ENCODE measurements at regions not wholly inside any gene's neighbourhood (a gene's known extent, or its start where the extent isn't known, plus 50 kb on each side); places are given as distances from the start of the nearest gene placed in this dataset.
"Not testable (repeated sequence)": the region's sequence is repeated elsewhere in the genome, so short reads cannot be mapped to it uniquely, and the experiment has no call there.

DNA sequence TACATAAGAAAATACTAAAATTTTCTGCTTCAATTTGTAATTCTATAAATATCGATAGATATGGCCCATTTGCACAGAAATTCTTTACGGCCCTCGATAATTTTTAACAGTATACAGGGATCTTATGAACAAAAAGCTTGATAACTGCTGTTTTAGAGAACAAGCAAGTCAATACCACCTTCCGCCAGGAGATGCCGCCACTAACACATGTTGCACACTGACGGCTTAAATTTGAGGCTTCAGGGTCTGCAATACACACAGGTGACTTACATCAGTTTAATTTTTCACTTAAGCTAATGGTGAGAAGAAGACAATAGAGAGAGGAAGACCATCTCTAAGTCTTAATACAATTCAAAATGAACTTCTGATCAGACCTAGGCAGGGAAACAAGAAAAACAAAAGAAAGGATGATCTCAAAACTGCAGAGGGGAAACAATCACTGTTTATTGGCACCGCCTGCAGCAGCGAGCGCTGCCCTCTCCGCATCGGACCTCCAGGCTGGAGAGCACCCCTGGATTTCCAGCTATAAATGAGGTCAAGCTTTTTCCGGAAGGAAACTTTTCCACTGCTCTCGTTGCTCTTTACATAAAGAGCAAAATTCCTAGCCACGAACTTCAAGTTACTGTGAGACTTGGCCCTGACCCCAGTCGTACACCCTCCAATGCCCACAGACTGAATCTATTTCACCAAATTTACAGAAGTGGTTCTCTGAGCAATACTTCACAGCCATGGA lies 53.9 kb downstream of the OTOR start:
- DNase-seq, result peak; percentile 77

DNA sequence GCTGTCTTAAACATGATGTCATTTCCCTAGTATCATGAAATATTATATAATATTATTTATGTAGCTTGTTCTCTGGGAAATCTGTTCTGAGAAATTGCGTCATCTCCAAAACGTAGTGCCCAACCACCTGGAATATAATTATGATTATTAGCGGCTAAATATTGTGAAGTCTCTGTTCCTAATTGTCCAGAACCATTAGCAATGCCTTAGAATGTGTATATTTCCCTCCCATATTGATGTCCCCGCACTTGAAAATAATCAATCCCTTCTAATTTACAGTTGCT lies 54.4 kb downstream of the OTOR start:
- no peak for DNase-seq

DNA sequence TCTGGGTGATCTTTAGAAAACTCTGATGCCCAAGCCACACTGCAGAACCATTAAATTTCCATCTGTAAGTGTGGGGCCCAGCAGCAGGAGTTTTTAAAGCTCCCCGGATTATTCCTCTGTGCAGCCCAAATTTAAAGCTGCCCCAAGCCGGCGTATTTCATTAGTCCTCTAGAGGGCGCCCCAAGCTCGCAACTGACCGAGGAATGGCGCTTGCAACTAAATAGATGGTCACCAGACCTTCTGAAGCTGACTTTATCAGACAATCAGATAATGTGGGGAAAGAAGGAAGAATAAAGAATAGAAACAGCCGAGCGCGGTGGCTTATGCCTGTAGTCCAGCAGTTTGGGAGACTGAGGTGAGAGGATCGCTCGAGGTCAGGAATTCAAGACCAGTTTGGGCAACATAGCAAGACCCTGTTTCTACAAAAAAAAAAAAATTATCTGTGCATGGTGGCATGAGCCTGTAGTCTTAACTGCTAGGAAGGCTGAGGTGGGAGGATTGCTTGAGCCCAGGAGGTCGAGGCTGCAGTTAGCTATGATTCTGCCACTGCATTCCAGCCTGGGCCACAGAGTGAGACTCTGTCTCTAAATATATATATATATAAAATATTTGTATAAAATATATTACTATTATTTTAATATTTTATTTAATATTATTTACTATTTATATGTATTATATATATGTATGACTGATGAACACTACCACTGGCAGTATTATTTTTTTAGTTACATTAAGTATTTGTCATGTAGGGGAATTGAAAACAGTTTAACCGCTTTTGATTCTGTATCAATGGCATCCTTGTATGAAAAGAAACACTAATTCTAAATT lies 56.0 kb downstream of the OTOR start:
- peak; percentile 59 for DNase-seq

DNA sequence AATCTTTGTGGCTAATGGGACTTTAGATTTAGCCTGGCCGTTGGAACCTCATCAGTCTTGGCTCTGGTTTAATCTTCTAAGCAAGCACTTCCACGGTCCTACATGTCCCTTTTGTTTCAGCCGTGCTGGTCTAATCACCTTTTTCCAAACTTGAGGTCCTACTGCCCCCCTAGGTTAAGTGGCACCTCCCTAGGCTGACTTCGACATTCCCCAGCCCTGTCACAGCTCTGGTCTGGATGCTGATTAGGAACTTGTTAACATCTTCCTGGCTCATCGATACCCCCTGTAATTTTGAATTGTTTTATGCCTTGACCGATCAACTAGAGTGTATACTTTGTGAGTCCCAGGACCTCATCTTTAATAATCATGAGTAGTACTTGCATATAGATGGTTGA lies 56.6 kb downstream of the OTOR start:
- no peak for DNase-seq

DNA sequence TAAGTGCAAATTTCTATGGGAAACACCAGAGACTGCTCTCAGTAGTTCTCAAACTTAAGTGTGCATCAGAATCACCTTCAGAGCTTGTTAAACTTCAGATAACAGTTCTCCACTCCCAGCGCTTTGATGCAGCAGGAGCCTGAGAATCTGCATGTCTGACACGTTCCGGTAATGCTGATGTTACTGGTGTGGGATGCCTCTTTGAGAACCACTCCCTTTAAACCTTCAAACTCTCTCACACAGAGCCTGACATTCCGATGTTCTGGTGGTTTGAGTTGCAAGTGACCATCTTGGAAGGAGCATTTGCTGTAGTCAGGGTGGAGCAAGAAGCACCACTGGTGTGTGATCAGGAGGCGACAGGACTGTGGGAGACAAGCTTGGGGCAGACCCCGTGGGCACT lies 57.9 kb downstream of the OTOR start:
- DNase-seq, result no peak

DNA sequence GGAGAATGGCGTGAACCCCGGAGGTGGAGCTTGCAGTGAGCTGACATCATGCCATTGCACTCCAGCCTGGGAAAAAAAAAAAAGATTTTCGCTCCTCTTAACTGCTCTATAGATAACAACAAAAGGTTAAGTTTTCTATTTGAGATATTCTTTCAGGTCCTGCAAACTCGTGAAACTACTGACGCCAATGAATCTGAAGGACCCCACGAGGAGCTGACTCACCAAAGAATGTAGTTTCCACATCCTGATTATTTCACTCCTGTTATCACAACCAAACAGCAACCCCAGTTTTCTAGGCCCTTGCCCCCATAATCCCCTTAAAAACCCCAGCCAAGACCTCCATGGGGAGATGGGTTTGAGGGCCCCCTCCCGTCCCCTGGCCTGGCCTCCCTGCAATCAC lies 58.7 kb downstream of the OTOR start:
- DNase-seq, result no peak

DNA sequence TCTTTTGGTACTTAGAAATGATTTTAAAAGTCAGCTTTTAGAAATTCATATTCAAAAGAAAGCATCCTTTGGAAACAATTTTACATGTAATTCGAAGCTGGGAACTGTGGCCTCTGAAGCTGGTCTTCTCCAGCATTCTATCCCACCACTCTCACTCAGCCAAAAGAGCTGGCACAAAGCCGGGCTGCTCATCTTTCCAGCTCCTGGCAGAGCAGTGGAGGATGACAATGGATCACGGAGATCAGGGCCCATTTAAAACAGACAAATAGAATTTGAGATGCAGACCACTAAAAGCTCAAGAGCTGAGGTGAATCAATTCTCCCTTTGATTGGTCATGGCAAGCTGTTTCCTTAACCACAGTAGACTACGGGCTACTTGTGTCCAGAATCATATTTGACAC lies 60.6 kb downstream of the OTOR start:
- DNase-seq, result no peak

DNA sequence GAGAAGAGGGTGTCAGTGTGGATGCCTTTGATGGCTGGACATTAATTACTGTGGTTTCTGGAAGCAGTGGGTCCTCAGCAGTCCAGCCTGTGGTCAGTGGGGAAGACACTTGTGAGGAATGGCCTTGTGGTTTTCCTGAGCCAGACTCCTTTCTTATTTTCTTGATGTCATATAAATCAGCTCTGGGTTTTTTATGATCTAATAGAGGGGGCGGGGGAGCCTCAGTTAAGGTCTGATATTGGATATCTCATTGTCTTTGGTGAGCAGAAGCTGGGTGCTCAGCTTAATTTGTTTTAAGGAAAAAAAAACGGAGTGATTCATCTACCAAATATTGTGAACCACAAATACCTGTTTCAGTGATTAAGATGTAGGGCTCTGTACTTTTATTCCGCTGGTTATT lies 62.1 kb downstream of the OTOR start:
- DNase-seq, result no peak

DNA sequence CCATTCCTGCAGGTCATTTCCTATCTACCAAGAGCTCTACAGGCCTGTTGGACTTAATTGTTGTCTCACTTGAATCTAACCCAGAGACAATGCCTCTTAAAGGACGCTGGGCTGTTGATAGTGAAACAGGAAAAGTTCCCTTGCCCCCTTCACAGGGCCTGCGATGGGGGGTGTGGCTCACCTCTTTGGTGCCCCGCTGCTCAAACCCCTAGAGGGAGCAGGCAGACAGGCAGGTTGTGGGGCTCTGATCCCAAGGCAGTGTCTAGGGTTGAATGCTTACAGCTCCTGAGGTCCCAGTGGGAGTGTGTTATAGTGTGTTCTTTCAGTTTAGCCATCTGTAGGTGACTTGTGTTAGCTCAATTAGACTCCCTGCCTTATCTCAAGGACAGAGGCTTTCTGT lies 68.0 kb downstream of the OTOR start:
- no peak for DNase-seq

DNA sequence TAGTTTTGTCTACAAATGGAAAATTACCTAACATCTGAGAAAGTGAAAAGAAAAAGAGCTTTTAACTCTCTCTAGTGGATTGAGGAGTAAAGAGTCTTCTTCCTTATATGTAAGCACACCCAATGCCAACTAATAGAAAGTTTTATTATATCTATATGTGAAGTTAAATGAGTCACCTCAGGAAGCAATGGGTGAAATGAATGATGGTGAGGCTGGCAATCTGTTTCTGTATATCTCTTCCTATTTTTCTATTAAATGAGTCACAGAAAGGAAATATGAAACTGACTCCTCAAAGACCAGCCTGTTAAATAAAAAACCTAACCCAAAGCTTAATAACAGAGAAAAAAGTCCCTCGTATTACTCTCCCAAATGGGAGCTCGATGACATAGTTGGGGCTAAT lies 71.3 kb downstream of the OTOR start:
- DNase-seq, result no peak

DNA sequence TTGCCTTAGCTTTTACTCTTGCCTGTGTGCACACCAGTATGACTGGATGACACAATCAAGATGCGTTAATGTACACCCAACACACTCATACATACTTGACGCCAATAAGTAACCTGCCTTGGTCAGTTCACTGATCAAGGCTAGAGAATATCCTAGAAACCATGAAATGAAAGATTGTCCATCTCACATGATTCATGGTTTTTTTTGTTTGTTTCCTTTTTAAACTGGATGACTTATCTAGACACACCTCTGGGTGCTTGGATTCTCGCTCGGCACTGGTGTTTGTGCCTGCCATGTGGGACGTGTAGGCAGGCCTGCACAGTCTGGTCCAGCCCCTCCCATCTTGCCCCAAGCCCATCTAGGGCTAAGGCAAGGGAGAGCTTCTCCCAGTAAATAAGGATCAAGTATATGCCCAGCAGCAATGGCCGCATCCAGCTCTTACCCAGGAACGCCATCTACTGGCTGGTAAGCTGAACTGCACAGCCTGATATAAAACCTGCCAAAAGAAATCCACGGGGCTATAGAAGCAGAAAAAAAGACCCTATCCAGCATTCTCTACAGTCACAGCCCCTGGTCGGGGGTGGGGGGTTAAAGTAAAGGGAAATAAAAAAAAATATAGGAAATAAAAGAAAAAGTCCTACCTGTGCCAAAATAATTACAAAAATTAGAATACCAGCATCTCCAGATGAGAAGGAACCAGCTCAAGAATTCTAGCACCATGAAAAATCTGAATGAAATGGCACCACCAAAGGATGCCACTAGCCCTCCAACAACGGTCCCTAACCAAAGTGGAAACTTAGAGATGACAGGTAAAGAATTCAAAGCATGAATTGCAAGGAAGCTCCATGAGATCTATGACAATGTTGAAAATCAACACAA lies 73.3 kb downstream of the OTOR start:
- DNase-seq, result peak; percentile 66

DNA sequence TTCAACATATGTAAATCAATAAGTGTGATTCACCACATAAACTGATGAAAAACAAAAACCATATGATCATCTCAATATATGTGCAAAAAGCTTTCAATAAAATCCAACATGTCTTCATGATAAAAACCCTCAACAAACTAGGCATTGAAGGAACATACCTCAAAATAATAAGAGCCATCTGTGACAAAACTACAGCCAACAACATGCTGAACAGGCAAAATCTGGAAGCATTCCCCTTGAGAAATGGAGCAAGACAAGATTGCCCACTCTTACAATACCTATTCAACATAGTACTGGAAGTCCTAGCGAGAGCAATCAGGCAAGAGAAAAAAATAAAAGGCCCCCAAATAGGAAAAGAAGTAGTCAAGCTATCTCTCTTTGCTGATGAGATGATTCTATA lies 76.5 kb downstream of the OTOR start:
- no peak for DNase-seq

DNA sequence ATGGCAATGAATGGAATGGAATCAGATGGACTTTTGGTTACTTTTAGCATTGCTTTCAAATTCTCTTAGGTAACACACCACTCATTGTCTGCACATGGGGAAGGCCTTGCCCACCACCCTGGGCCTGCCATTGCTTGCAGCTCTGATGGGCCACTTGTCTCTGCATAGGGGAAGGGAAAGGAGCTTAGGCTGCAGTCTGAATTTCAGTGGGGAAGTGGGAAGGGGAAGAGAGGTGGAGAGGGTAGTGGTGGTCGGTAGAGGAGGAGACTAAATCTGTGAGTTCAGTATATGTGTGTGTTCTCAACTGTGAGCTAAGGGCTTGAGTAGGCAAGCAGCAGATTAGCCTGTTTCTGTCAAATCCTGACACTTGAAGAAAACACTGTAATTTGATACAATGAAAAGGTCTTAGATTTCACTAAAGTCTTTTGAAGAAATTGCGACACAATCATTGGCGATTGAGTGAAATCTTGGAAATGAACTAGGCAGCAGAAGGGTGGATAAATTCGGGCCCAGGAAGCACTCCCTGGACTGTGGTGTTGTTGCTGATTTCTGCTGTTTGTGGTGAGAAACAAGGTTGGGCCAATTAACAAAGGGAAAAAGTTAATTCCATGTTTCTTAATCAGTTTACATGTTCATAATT lies 80.6 kb downstream of the OTOR start:
- no peak for DNase-seq

DNA sequence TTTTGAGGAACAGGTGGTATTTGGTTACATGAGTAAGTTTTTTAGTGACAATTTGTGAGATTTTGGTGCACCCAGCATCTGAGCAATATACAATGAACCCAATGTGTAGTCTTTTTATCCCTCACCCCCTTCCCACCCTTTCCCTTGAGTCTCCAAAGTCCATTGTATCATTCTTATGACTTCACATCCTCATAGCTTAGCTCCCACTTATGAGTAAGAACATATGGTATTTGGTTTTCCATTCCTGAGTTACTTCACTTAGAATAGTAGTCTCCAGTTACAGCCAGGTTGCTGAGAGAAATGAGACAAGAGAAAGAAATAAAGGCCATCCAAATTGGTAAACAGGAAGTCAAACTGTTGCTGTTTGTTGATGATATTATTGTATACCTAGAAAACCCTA lies 87.5 kb downstream of the OTOR start:
- not testable (repeated sequence) for DNase-seq

DNA sequence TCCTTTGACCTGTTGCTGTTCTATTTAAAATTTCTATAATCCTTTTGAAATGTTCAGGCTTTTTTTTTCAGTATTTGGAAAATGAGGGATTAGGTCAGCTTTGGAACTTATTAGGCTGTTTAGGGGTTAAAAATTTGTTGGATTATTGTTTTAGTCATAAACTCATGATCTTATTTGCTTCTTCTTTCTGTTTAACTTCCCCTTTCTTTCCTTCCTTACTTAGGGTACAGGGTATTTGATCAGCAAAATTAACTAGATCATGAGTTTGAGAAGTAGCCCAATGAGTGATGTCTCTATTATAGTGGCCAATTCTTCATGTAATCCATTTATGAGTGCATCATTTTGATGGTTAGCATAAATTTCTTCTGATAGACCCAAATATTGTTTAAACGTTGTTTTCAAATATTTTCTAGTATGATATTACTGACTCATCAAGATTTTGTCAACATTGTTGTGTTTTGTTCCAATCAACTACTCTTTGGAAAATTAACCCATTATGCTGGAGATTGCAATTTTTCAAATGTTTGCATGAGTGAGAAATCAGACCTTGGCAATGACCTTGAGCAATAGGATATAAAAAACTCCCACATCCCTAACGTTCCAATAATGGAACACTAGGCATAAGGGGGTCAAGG lies 94.4 kb downstream of the OTOR start:
- no peak for DNase-seq

DNA sequence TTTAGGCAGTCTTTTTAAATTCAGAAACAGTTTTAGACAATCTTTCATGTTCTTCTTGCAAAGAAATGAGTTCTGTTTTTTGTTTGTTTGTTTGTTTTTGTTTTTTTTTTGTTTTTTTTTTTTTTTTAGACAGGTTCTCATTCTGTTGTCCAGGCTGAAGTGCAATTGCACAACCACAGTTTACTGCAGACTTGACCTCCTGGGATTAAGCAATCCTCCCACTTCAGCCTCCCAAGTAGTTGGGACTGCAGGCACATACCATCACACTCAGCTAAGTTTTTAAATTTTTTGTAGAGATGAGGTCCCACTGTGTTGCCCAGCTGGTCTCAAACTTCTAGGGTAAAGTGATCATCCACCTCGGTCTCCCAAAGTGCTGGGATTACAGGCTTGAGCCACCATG lies 96.2 kb downstream of the OTOR start:
- DNase-seq, result no peak

DNA sequence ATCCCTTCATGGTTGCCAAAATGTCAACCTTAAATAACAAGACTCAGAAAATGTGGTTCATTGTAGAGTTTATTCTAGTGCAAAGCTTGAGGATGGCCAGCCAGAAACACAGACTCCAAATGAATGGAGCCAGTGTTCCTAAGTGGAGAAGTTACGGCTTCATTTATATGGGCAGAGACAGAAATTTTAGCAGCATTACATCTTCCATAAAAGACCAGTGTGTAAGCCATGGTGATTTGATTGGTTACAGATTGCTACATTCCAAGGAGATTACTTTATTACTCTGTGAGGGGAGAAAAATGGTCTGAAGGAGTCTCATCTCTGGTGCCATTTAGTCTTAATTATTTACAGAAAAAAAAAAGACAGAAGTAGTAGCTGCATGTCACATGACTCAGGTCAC lies 97.8 kb downstream of the OTOR start:
- no peak for DNase-seq

DNA sequence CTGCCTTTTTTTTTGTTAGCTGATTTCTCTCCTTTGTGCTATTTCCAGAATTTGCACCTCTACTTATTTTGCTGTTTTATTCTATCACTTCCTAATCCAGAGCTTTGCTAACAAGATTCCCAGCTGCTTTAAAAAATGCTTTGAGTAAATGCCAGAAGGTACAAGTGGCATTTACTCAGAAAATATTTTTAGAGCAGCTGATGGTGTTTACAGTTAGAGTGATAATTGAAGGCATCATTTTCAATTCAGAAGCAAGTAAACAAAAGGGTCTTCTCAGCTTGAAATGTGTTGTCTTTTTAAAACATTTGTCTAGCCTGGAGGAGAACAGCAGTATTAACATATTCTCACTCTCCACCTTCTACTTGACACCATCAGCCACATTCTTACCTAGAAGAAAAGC lies 99.9 kb downstream of the OTOR start:
- DNase-seq, result no peak

DNA sequence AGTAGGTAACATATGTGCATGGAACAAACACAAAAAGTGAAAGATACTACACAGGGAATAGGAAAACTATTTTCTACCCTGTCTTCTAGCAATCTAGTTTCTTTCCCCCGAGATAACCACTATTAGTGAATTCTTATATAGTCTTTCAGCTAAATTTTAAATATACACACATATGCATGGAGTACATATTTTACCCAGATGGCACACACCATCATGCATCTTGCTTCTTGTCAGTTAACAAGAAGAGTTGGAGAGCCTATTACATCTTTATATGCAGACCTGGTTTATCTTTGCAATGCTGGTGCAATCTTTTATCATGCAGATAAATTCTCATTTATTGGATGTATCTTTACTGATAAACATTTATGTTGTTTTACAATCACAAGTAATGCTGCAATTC lies 100.4 kb downstream of the OTOR start:
- DNase-seq, result no peak

DNA sequence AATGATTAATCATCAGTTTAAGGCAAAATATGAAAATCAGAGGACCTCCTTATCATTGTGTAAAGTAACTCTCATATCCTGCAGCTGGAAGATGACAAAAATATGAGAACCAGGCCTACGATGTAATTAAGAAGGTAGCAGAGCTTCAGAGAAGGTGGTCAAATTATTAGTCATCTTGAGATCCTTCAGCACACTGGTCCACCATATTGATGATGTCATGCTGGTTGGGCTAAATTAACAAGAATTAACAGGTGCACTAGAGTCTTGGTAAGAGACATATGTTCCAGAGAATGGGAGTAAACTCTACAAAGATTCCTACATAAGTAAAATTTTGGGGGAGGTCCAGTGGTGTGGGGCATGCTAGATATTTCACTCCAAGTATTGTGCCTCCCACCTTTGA lies 112.8 kb downstream of the OTOR start:
- no peak for DNase-seq

DNA sequence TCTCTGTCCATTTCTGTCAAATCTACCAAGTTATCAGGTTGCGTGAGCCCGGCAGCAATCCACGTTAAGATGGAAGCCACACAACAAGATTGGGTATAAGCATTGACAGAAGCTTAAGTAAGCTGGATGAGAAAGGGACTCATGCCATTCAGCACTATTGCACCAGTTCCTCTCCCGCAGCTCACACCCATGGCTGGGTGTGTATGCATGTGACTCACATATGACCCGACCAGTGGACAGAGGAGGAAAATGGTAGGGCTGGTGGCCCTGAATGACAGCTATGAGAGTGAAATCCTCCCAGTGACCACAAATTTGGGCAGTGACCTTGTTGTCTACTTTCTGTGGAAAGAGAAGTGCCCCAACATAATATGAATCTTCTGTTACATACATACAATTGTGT lies 113.5 kb downstream of the OTOR start:
- no peak for DNase-seq

DNA sequence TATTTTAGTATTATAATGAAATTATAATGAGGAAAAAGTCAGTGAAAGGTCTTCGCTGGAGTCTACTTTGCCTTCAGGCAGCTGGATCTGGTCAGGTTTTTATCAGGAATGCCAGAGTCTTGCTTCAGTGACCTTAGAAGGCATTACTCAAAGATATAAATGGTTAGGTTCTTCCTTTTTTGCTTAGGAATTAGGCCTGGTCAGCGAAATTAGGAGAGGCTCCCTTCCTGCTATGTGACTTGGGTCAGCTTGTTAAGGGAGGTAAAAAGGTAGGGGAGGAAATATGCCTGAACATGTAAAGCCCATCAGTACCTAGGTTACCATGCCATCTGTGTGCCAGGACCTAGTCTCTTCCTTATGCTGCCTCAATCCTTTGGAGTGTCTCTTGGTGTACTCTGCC lies 115.1 kb downstream of the OTOR start:
- DNase-seq, result no peak

DNA sequence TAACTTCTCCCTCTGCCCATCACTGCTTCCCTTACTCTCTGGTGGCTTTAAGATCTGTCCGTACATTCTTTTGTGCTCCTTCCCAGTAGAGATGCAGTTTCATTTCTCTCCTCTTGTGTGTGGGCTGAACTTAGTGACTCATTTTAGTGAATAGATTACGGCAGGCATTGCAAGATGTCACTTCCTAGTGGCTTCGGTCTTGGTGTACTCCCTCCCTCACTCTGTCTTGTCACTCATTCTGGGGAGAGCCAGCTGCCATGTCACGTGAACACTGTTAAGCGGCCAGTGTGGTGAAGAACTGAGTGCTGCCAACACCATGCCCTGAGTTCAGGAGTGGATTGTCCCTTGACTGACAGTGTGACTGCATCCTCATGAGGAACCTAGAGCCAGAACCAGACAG lies 115.9 kb downstream of the OTOR start:
- no peak for DNase-seq
